NCI-H2227 (cell line): ENCODE measurements at regions not wholly inside any gene's neighbourhood (a gene's known extent, or its start where the extent isn't known, plus 50 kb on each side); places are given as distances from the start of the nearest gene placed in this dataset.
"Not testable (repeated sequence)": the region's sequence is repeated elsewhere in the genome, so short reads cannot be mapped to it uniquely, and the experiment has no call there.

Experiments
- DNase-seq: peaks from one replicate; lab custom pipeline; 2025; ENCODE audit not compliant: unreplicated experiment; lab: John Stamatoyannopoulos, UW

DNA sequence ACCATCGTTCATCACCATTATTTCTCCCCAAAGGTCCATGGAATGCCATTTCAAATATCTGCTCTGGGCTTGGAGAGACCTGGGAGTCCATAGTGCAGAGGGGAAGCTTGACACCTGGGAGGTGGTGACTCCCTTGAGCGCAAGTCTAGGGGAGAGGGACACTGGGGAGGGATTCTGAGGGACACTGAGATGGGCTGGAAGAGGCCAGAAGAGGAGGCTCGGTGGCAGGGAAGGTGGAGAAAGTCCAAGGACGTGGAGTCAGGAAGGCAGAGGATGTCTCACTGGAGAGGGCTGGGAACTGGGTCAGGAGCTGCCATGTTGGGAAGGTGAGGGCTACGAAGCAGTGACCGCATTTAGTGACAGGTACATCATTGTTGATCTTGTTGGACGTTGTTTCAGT is 160.3 kb upstream of the MVB12B start:
- no peak for DNase-seq

DNA sequence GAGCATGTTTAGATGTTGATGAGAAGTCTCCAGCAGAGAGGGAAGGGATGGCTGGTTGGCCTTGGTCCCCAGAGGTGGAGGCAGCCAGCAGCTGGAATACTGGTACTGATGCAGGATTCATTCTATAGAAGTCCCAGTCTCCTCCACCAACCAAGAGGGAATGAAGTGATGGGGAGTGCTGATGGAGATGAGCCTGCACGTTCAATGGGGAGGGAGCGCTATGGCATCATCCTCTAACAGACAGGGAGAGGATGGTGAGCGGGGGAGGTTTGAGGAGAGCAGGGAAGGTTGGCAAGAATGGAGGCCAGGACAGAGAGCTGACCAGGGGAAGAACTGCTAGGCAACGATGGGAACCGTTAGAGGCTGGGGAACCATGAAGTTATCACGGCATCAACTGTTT is 159.8 kb upstream of the MVB12B start:
- no peak for DNase-seq

- DNase-seq: no peak
Observed at GRCh38 chr9:126169736-126170135, 156.9 kb upstream of the MVB12B start.

DNA sequence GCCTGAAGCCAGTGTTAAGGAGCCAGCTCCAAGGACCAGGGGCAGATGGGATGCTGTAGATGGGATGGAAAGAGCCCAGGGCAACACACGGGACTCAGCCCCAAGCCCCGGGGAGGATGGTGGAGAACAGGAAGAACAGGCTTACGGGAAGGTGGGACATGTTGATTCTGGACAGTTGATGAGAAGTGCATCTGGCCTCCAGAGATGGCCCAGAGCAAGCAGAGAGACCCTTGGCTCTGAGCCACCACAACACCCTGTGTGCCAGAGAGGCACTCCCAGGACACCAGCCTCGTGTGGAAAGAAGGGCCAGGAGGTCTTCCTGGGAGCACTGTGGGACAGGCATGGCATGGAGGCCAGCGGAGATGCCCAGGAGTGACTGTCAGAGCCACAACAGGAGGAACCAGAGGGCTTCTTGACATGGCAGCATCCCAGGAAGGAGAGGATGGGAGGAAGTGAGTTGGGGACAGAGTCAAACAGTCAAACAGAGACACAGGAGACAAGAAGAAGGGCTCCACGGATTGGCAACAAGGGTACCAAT is 156.3 kb upstream of the MVB12B start:
- no peak for DNase-seq

GRCh38 chr9:126171641-126172040 is 155.0 kb upstream of the MVB12B start:
- DNase-seq: no peak

DNA sequence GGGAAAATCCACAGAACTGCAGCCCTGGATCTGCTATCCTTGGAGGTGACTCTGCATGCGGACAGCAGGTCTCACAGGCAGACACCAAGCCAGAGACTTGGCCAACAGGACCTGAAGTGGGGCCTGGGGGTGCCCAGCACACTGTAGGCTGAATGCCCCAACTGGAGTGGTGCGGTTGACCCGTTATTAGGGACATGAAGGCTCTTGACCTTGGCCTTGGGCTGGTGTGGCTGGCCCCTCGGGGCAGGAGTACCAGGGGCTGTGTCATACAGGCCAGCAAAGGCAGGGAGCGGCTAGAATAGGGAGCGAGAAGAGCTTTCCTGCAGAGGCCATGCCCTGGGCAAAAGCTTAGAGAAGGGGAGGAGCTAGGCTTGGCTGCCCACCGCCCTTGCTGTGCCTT is 153.2 kb upstream of the MVB12B start:
- DNase-seq: no peak

GRCh38 chr9:126173929-126174328 is 152.7 kb upstream of the MVB12B start:
- DNase-seq: no peak

DNA sequence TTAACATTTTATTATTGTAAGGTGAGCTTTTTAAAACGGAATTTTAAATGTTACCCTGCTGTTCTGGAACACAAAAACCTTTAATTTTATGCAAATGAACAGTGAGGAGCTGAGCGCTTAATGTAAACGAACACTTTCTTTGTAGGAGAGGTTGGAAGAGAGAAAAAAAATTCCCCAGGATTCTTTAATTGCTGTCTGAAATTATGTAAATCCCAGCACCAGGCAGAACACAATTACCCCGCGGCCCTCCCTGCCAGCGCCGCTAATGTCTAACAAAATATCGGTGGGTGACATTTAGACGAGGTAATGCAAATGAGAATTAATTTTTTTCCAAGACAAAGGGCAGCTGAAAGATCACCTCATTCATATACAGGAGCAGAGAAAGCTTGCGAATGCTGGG is 143.4 kb upstream of the MVB12B start:
- no peak for DNase-seq

GRCh38 chr9:126190994-126191393 is 135.6 kb upstream of the MVB12B start:
- DNase-seq: not testable (repeated sequence)

DNA sequence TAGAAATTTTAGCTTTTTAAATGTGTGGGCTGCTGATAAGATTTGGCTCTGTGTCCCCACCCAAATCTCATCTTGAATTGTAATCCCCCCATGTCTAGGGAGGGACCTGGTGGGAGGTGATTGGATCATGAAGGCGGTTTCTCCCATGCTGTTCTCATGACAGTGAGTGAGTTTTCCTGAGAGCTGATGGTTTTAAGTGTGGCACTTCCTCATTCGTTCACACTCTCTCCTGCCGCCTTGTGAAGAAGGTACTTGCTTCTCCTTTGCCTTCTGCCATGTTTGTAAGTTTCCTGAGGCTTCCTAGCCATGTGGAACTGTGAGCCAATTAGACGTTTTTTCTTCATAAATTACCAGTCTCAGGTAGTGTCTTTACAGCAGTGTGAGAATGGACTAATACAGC is 127.8 kb upstream of the MVB12B start:
- no peak for DNase-seq

- DNase-seq: no peak
Observed at GRCh38 chr9:126203313-126203712, 123.3 kb upstream of the MVB12B start.

GRCh38 chr9:126204197-126204596 is 122.4 kb upstream of the MVB12B start:
- DNase-seq: no peak

DNA sequence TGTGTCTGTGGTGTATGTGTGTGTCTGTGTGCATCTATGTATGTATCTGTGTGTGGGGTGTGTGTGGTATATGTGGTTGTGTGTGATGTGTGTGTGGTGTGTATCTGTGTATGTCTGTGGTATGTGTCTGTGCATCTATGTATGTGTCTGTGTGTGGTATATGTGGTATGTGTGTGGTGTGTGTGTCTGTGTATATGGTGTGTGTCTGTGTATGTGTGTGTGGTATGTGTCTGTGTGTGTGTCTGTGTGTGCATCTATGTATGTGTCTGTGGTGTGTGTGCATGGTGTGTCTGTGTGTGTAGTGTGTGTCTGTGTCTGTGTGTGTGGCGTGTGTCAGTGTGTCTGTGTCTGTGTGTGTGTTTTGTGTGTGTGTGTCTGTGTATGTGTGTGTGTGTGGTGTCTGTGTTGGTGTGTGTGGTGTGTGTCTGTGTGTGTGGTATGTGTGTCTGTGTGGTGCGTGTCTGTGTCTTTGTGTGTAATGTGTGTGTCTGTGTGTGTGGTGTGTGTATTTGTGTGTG is 121.9 kb upstream of the MVB12B start:
- DNase-seq: no peak

GRCh38 chr9:126205265-126205664 is 121.4 kb upstream of the MVB12B start:
- no peak for DNase-seq

- no peak for DNase-seq
Observed at GRCh38 chr9:126205845-126206498, 120.7 kb upstream of the MVB12B start.

GRCh38 chr9:126207256-126207655 is 119.4 kb upstream of the MVB12B start:
- no peak for DNase-seq

DNA sequence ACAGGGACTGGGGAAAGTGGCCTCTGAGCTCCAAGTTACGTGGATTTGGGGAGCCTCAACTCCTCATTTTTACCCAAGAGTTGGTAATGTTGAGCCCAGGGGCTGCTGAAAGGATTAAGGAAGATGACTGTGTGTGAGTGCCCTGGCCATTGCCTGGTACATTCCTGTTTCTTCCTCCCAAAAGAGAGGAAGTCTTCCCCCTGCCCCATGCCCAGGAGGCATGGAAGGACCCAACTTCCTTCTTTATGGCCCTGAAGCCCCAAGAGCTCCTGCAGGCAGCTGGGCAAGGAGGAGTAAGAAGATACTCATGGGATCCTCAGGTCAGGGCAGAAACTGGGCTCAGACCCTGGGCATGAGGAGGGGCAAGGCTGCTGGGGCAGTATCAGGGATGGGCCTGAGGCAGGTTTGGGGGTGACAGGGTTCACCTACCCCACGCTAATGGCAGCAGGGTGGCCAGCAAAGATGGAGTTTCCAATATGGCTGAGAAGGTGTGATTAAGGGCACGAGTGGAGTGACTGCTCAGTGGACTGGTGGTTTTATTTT is 118.3 kb upstream of the MVB12B start:
- no peak for DNase-seq

DNA sequence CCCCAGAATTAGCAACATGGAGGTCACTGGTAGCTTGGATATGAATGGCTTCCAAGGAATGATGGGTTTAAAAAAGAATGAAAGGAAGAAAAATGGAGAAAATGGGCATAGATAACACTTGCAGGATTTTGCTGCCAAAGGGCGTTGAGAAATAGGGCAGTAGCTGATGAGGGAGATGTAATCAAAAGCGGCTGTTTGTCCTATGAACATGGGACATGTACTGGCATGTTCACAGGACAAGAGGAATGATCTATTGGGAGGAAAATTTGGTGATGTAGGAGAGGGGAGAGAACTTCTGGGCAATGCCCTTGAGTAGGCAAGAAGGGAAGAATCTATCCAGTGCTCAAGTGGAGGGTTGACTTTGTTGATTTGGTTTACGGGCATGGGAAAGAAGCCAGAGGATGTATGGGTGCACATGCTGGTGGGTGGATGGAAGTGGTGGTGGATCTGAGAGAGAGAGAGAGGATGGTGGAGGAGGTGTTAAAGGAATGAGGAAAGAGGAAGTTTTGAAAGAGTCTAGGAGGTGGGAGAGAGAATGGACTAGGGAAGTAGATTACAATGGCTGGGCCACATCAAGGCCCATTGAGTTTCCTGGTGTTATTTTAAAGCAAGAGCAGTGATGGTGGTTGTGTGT is 115.1 kb upstream of the MVB12B start:
- no peak for DNase-seq

- DNase-seq: no peak
Observed at GRCh38 chr9:126215486-126215885, 111.1 kb upstream of the MVB12B start.

GRCh38 chr9:126216826-126217225 is 109.8 kb upstream of the MVB12B start:
- no peak for DNase-seq

DNA sequence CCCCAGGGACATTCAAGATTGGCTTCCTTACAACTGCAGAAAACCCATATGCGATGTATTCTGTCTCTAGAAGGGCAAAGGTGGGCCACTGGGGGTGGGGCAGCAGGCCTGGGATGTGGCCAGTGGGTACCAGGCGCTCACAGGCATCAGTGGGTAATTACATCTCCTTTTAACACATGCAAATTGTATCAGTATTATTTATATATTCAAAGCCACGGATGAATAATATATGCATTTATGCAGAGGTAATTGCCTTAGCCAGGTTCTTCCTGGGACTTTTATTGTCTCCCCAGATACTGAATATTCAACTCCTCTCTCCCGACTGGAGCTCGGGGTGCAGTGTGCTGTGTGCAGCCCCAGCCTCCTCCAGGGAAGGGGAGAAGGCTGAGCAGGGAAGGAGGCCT is 109.4 kb upstream of the MVB12B start:
- DNase-seq: no peak

DNA sequence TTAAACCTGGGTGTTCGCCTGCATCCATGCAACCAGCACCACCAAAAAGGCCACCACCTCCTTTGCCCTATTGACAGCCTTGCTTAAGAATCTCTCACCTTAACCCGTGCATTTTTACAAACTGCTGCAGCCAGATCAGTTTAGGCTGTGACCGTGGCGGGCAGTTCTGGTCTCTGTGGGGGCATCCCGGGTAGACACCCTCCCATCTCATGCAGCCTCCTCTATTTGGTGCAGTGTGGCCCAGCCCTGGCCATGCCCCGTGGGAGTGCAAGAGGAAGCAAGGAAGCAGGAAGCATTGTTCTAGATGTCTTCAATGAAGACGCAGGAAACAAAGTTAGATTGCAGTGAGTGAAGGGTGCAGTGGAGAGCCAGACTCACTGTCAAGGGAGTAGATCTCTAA is 108.8 kb upstream of the MVB12B start:
- DNase-seq: no peak
